Prostate gland (tissue), 2 donors: ENCODE measurements at regions not wholly inside any gene's neighbourhood (a gene's known extent, or its start where the extent isn't known, plus 50 kb on each side); places are given as distances from the start of the nearest gene placed in this dataset.

ENCODE experiments used
- DNase-seq: peaks from one replicate; pipeline ENCODE4 v3.0.0-alpha.2; 2019; ENCODE audit warnings: low spot score
- H3K27ac ChIP-seq, 2 donors: fragments of 200-600 bp; sonication (generic); 2 replicates each; pipeline ENCODE4 v1.5.1; 2017 to 2019
- H3K27me3 ChIP-seq: fragments of 200-600 bp; sonication (generic); replicated peaks from 2 replicates; pipeline ENCODE4 v1.5.1; 2019; ENCODE audit not compliant: insufficient read depth
- H3K36me3 ChIP-seq, 2 donors: fragments of 200-600 bp; sonication (generic); 1 replicate in 1 of 2; 2 replicates in 1 of 2; pipeline versions ENCODE4 v1.5.1 to v1.8.1; 2017 to 2019
- H3K4me1 ChIP-seq: fragments of 200-600 bp; sonication (generic); replicated peaks from 2 replicates; pipeline ENCODE4 v1.5.1; 2019
- H3K4me3 ChIP-seq, 2 donors: fragments of 200-600 bp; sonication (generic); 2 replicates each; pipeline ENCODE4 v1.5.1; 2017 to 2019
- H3K9me3 ChIP-seq: fragments of 200-600 bp; sonication (generic); 2 replicates; pipeline ENCODE4 v1.5.1; 2017
- POLR2A ChIP-seq: fragments of 450-650 bp; IDR thresholded peaks from one replicate; pipeline ENCODE4 v1.6.1; 2016; ENCODE audit warnings: antibody characterized with exemption, mild to moderate bottlenecking
- POLR2AphosphoS5 ChIP-seq: sonication (generic); formaldehyde crosslinking; IDR thresholded peaks from one replicate; pipeline ENCODE4 v1.6.1; 2017; ENCODE audit warnings: antibody characterized with exemption
- WGBS: methylation state at CpG from one replicate; pipeline ENCODE4 v1.1.5; 2018; 5-methylcytosine and 5-hydroxymethylcytosine counted together
- intact Hi-C: fragments of 100-400 bp; cut with DNase I; formaldehyde crosslinking; loops from one replicate; pipeline ENCODE4 v1.14.2; 2022
- small RNA-seq, 2 donors: library from RNA; depleted of rRNA; stranded (forward); fragments of <200 nt; gene quantifications; one replicate each; pipeline ENCODE3, GENCODE V24; 2016
- TF ChIP-seq, protein P1 (sequence below), 4 experiments: fragments of 200-600 bp in 2 of 4; fragments of 450-650 bp in 2 of 4; sonication (generic) in 2 of 4; IDR thresholded peaks; 1 replicate in 3 of 4; 2 replicates in 1 of 4; pipeline ENCODE4 v1.5.1; 2016 to 2019; ENCODE audit warnings: antibody characterized with exemption in 4 of 4, mild to moderate bottlenecking in 2 of 4, moderate library complexity in 2 of 4

DNA sequence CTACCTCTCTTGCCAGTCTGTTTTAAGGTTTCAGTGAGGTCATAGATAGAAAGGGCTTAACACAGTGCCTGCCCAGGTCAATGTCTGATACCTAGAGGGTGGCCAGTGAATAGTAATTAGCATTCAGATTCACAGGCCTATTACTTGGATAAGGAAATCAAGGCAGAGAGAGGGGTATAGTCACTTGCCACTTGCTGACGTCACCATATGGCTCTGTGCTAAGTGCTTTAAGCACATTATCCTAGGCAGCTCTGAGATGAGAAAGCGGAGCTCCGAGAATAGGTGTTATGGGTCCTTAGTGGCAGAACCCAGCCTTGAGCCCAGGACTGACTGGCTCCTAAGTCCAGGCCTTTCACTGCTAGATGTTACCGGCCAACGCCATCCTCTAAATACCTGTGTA is 51.5 kb upstream of the DAB1 start:
- intact Hi-C loops, result no loop called here
- Histone ChIP-seq H3K27ac (no peak overlapping the region), H3K27me3 (no peaks in the 10 kb centered on the region), H3K36me3 (no peaks in the 10 kb centered on the region), H3K4me1 (no peaks in the 10 kb centered on the region), H3K9me3 (no peaks in the 10 kb centered on the region), H3K4me3 (no peak overlapping the region)
- WGBS, result 90% methylated on average over 5 of the region's 5 CpGs
- TF ChIP-seq, protein P1, sequence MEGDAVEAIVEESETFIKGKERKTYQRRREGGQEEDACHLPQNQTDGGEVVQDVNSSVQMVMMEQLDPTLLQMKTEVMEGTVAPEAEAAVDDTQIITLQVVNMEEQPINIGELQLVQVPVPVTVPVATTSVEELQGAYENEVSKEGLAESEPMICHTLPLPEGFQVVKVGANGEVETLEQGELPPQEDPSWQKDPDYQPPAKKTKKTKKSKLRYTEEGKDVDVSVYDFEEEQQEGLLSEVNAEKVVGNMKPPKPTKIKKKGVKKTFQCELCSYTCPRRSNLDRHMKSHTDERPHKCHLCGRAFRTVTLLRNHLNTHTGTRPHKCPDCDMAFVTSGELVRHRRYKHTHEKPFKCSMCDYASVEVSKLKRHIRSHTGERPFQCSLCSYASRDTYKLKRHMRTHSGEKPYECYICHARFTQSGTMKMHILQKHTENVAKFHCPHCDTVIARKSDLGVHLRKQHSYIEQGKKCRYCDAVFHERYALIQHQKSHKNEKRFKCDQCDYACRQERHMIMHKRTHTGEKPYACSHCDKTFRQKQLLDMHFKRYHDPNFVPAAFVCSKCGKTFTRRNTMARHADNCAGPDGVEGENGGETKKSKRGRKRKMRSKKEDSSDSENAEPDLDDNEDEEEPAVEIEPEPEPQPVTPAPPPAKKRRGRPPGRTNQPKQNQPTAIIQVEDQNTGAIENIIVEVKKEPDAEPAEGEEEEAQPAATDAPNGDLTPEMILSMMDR (IDR thresholded peaks at IDR 0.05), result no peak
- TF ChIP-seq POLR2A, result no peak
- no peak for TF ChIP-seq POLR2AphosphoS5
- no peak for DNase-seq

DNA sequence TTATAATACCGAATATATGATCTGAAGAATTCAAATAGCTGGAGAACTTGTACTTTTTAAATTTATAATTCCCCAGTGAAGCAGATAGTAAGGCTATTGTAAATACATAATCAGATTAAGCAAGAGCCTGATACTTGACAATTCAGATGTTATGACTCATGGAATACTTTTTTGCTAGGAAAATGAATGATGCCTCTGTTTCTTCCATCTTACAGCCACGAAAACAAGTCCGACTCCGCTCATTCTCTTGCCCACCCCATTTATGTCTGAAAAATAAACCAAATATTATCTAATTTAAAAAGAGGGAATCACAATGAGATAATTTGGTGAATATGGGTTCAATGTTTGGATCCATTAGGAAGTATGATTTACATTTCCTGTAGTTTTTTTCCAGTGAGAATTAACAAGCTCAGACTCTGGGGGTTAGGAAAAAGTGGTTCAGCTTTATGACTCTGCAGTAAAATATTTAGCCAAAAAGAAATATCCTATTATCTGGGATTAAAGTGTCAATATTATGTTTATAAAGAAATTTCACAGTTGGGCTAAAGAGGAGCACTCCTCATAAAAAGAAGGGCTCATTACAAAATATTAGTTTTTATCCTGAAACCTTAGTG is 50.4 kb upstream of the DAB1 start:
- intact Hi-C loops, result no loop called here
- H3K4me3 ChIP-seq, result no peak overlapping the region
- TF ChIP-seq POLR2AphosphoS5, result no peak
- TF ChIP-seq, protein P1 (IDR thresholded peaks at IDR 0.05), result no peak
- TF ChIP-seq POLR2A, result no peak
- DNase-seq, result no peak
- no peaks in the 10 kb centered on the region for H3K36me3 ChIP-seq
- no peaks in the 10 kb centered on the region for H3K27me3 ChIP-seq
- H3K9me3 ChIP-seq, result no peaks in the 10 kb centered on the region
- no peaks in the 10 kb centered on the region for H3K4me1 ChIP-seq
- no peak overlapping the region for H3K27ac ChIP-seq
- WGBS, result 72% methylated on average over 4 of the region's 4 CpGs

Small RNA genes in the stretch of these regions (small RNA-seq; reads per million reads assigned to genes)
- gene AL445193.1, result 0 reads per million in 2 donors
